Progenitor cell of endocrine pancreas (in vitro differentiated cells): ENCODE measurements at regions not wholly inside any gene's neighbourhood (a gene's known extent, or its start where the extent isn't known, plus 50 kb on each side); places are given as distances from the start of the nearest gene placed in this dataset.

Source experiments
- DNase-seq: peaks from one replicate; pipeline ENCODE4 v3.0.0; 2021; ENCODE audit warnings: low spot score; ENCODE audit not compliant: unreplicated experiment
- H3K27ac Mint-ChIP-seq: 2 replicates; pipeline ENCODE4 v1.8.0; 2021; ENCODE audit warnings: mild to moderate bottlenecking, moderate library complexity, mixed read lengths
- H3K27me3 Mint-ChIP-seq: 2 replicates; pipeline ENCODE4 v1.8.0; 2021; ENCODE audit warnings: mixed read lengths
- H3K36me3 Mint-ChIP-seq: 2 replicates; pipeline ENCODE4 v1.8.0; 2022; ENCODE audit warnings: mixed read lengths; ENCODE audit not compliant: insufficient read depth
- H3K4me1 Mint-ChIP-seq: 2 replicates; pipeline ENCODE4 v1.8.0; 2021; ENCODE audit warnings: low read depth, mixed read lengths
- H3K4me3 Mint-ChIP-seq: 2 replicates; pipeline ENCODE4 v1.8.0; 2021; ENCODE audit warnings: low read depth, mild to moderate bottlenecking, moderate library complexity, mixed read lengths
- H3K9me3 Mint-ChIP-seq: 2 replicates; pipeline ENCODE4 v1.8.0; 2021; ENCODE audit warnings: low read depth, mixed read lengths
- CTCF ChIP-seq: fragments of 200-600 bp; sonication (generic); IDR thresholded peaks from one replicate; pipeline ENCODE4 v1.5.0; 2021; ENCODE audit warnings: antibody characterized with exemption, mild to moderate bottlenecking; ENCODE audit not compliant: unreplicated experiment

GRCh38 chr4:111736516-111736915 lies 408.7 kb upstream of the FAM241A start:
- no peak for DNase-seq
- Mint-ChIP-seq H3K36me3 (no peaks in the 10 kb centered on the region), H3K4me1 (peaks cover 19% of the 10 kb centered on the region), H3K27me3 (peaks cover 10% of the 10 kb centered on the region), H3K27ac (no peak overlapping the region), H3K9me3 (no peaks in the 10 kb centered on the region), H3K4me3 (no peak overlapping the region)
- TF ChIP-seq CTCF, result no peak

- H3K27ac Mint-ChIP-seq, result peak overlapping the region; percentile 71
- H3K27me3 Mint-ChIP-seq, result peaks cover 10% of the 10 kb centered on the region
These were observed 400.4 kb upstream of the FAM241A start for GRCh38 chr4:111744847-111745246.

GRCh38 chr4:111748157-111748556 lies 397.1 kb upstream of the FAM241A start:
- peaks cover 54% of the 10 kb centered on the region for H3K4me1 Mint-ChIP-seq
- DNase-seq, result no peak
- H3K27ac Mint-ChIP-seq, result peak overlapping the region; percentile 25
- no peaks in the 10 kb centered on the region for H3K9me3 Mint-ChIP-seq
- H3K27me3 Mint-ChIP-seq, result no peaks in the 10 kb centered on the region
- peak overlapping the region; percentile 45 for H3K4me3 Mint-ChIP-seq
- TF ChIP-seq CTCF, result no peak
- H3K36me3 Mint-ChIP-seq, result no peaks in the 10 kb centered on the region

More at GRCh38 chr4:111744847-111745246, 400.4 kb upstream of the FAM241A start:
- no peak for TF ChIP-seq CTCF
- peaks cover 45% of the 10 kb centered on the region for H3K4me1 Mint-ChIP-seq
- DNase-seq, result no peak
- peak overlapping the region; percentile 20 for H3K4me3 Mint-ChIP-seq
- no peaks in the 10 kb centered on the region for H3K36me3 Mint-ChIP-seq
- no peaks in the 10 kb centered on the region for H3K9me3 Mint-ChIP-seq

- no peak for TF ChIP-seq CTCF
- H3K9me3 Mint-ChIP-seq, result peaks cover 7% of the 10 kb centered on the region
- H3K27me3 Mint-ChIP-seq, result peaks cover 4% of the 10 kb centered on the region
- no peak overlapping the region for H3K4me3 Mint-ChIP-seq
- no peak overlapping the region for H3K27ac Mint-ChIP-seq
- H3K36me3 Mint-ChIP-seq, result no peaks in the 10 kb centered on the region
- DNase-seq, result no peak
- H3K4me1 Mint-ChIP-seq, result peaks cover 23% of the 10 kb centered on the region
These were observed 391.3 kb upstream of the FAM241A start for GRCh38 chr4:111754003-111754402.

GRCh38 chr4:111755571-111755970 lies 389.7 kb upstream of the FAM241A start:
- H3K9me3 Mint-ChIP-seq, result peaks cover 7% of the 10 kb centered on the region
- peaks cover 4% of the 10 kb centered on the region for H3K27me3 Mint-ChIP-seq
- H3K4me3 Mint-ChIP-seq, result no peak overlapping the region
- no peak for DNase-seq
- peaks cover 22% of the 10 kb centered on the region for H3K4me1 Mint-ChIP-seq
- TF ChIP-seq CTCF, result no peak
- no peaks in the 10 kb centered on the region for H3K36me3 Mint-ChIP-seq
- H3K27ac Mint-ChIP-seq, result no peak overlapping the region
